ENCODE measurements at regions not wholly inside any gene's neighbourhood (a gene's known extent, or its start where the extent isn't known, plus 50 kb on each side); places are given as distances from the start of the nearest gene placed in this dataset.

DNA sequence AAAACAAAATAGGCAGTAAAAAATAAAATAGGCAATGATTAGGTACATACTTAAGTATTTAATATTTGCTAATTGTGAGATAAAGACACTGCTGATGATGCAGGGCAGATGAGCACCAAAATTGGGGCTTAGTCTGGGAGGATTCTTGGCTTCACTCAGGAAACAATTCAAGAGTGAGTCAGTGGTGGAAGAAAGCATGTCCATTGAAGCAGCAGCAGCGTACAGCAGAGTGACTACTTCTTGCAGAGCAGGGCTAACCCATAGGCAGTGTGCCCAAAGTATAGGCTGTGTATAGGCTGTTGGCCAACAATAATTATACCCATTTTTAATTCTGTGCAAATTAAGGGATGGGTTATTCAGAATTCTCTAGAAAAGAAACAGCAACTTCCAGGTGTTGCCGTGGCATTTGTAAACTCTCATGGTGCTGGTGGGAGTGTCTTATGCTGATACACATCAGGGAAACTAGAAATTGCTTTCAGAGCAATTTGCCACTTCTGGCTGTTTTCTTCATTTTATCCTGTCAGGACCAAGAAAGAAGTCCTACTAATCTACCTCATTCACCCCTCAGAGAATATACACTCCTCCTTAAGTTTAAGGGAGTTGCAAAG, 317.3 kb upstream of the NAALADL2 start:
- H2AFZ ChIP-seq (ENCODE audit: low read depth), result no peak overlapping the region
- no peak overlapping the region for H3K27ac ChIP-seq (ENCODE audit: low read depth in 2 of 2, low read length in 1 of 2)
- no peak for DNase-seq
- no peak overlapping the region for H3K4me3 ChIP-seq (ENCODE audit: low read depth in 2 of 2, low read length in 1 of 2)
- H3K79me2 ChIP-seq (ENCODE audit: insufficient read depth), result no peaks in the 10 kb centered on the region
- WGBS (ENCODE audit: low lambda C conversion rate), result 83% methylated on average over 2 of the region's 2 CpGs
- H3F3A ChIP-seq (replicated peaks; ENCODE audit: insufficient read depth), result no peaks in the 10 kb centered on the region
- TF ChIP-seq, protein P1, sequence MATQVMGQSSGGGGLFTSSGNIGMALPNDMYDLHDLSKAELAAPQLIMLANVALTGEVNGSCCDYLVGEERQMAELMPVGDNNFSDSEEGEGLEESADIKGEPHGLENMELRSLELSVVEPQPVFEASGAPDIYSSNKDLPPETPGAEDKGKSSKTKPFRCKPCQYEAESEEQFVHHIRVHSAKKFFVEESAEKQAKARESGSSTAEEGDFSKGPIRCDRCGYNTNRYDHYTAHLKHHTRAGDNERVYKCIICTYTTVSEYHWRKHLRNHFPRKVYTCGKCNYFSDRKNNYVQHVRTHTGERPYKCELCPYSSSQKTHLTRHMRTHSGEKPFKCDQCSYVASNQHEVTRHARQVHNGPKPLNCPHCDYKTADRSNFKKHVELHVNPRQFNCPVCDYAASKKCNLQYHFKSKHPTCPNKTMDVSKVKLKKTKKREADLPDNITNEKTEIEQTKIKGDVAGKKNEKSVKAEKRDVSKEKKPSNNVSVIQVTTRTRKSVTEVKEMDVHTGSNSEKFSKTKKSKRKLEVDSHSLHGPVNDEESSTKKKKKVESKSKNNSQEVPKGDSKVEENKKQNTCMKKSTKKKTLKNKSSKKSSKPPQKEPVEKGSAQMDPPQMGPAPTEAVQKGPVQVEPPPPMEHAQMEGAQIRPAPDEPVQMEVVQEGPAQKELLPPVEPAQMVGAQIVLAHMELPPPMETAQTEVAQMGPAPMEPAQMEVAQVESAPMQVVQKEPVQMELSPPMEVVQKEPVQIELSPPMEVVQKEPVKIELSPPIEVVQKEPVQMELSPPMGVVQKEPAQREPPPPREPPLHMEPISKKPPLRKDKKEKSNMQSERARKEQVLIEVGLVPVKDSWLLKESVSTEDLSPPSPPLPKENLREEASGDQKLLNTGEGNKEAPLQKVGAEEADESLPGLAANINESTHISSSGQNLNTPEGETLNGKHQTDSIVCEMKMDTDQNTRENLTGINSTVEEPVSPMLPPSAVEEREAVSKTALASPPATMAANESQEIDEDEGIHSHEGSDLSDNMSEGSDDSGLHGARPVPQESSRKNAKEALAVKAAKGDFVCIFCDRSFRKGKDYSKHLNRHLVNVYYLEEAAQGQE (IDR thresholded peaks at IDR 0.05; ENCODE audit: low read depth, low read length), result no peak
- TF ChIP-seq NRF1 (IDR thresholded peaks at IDR 0.05; ENCODE audit: low read depth, low read length) (no peak), TAF1 (IDR thresholded peaks at IDR 0.05; ENCODE audit: borderline replicate concordance, low read depth, low read length) (no peak), RFX5 (IDR thresholded peaks at IDR 0.05; ENCODE audit: low read length) (no peak), EZH2phosphoT487 (IDR thresholded peaks at IDR 0.05; ENCODE audit: borderline replicate concordance, low read depth) (no peak), FOXM1 (IDR thresholded peaks at IDR 0.05; ENCODE audit: low read depth) (no peak), FOSL2 (IDR thresholded peaks at IDR 0.05; ENCODE audit: borderline replicate concordance, low read depth) (no peak)
- no peaks in the 10 kb centered on the region for H3K36me3 ChIP-seq (replicated peaks in 1 of 2; ENCODE audit: control insufficient read depth in 1 of 2, insufficient read depth in 2 of 2, low read length in 1 of 2)
- H3K9me2 ChIP-seq, result no peaks in the 10 kb centered on the region
- ChIA-PET CTCF (no interaction called here), POLR2A (no interaction called here)
- no peaks in the 10 kb centered on the region for H4K20me1 ChIP-seq (ENCODE audit: insufficient read depth)
- H3K27me3 ChIP-seq (ENCODE audit: insufficient read depth), result no peaks in the 10 kb centered on the region
- H3K4me2 ChIP-seq, result no peak overlapping the region
- H3K9me3 ChIP-seq, result no peaks in the 10 kb centered on the region
- no peak overlapping the region for H3K9ac ChIP-seq
- no peaks in the 10 kb centered on the region; a peak in 1 of 4 replicates for H3K4me1 ChIP-seq (ENCODE audit: control insufficient read depth in 1 of 2, insufficient read depth in 2 of 2, low read depth in 1 of 2, low read length in 1 of 2)

DNA sequence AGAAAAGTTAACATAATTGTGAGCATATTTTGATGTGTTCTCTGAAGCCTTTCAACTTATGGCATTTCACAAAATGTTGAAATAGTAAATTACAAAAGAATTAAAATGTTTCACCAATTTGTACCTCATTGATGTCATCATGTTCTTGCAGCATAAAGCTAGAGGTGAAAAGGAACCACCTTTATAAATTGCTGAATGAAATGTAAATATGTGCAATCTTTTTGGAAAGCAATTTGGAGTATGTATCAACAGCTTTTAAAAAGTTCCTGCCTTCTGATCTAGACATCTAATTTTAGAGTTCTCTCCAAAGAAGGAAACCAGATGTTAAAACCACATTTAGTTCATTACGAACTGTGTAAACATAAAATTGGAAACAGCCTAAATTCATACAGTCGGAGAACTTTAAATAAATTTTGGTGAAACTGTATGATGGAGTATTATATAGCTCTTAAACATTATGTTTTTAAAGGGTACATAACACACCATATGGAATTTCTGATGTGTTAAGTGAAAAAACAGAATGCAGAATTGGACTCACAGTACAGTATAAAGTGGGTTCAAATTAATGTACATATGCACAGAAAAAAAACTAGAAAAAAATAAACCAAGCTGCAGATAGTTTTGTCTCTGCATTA, 311.2 kb upstream of the NAALADL2 start:
- no peak for DNase-seq
- Histone ChIP-seq H3K4me1 (ENCODE audit: control insufficient read depth in 1 of 2, insufficient read depth in 2 of 2, low read depth in 1 of 2, low read length in 1 of 2) (peaks cover 0 to 3% of the 10 kb centered on the region in 2 experiments; a peak in 2 of 4 replicates), H3K27ac (ENCODE audit: low read depth in 2 of 2, low read length in 1 of 2) (no peak overlapping the region), H3F3A (replicated peaks; ENCODE audit: insufficient read depth) (peaks cover 3% of the 10 kb centered on the region), H3K9me3 (no peaks in the 10 kb centered on the region), H3K36me3 (replicated peaks in 1 of 2; ENCODE audit: control insufficient read depth in 1 of 2, insufficient read depth in 2 of 2, low read length in 1 of 2) (no peaks in the 10 kb centered on the region), H2AFZ (ENCODE audit: low read depth) (no peak overlapping the region), H4K20me1 (ENCODE audit: insufficient read depth) (no peaks in the 10 kb centered on the region), H3K9me2 (no peaks in the 10 kb centered on the region), H3K79me2 (ENCODE audit: insufficient read depth) (no peaks in the 10 kb centered on the region), H3K4me3 (ENCODE audit: low read depth in 2 of 2, low read length in 1 of 2) (no peak overlapping the region), H3K27me3 (ENCODE audit: insufficient read depth) (no peaks in the 10 kb centered on the region), H3K9ac (no peak overlapping the region), H3K4me2 (no peak overlapping the region)
- CTCF ChIA-PET, result no interaction called here
- TF ChIP-seq, protein P2, sequence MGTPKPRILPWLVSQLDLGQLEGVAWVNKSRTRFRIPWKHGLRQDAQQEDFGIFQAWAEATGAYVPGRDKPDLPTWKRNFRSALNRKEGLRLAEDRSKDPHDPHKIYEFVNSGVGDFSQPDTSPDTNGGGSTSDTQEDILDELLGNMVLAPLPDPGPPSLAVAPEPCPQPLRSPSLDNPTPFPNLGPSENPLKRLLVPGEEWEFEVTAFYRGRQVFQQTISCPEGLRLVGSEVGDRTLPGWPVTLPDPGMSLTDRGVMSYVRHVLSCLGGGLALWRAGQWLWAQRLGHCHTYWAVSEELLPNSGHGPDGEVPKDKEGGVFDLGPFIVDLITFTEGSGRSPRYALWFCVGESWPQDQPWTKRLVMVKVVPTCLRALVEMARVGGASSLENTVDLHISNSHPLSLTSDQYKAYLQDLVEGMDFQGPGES (IDR thresholded peaks at IDR 0.05; ENCODE audit: low read depth, low read length), result no peak
- TF ChIP-seq SMC3 (IDR thresholded peaks at IDR 0.05; ENCODE audit: low read depth, low read length) (no peak), TCF12 (IDR thresholded peaks at IDR 0.05) (no peak), SIN3A (IDR thresholded peaks at IDR 0.05; ENCODE audit: borderline replicate concordance, low read depth, low read length) (no peak), RFX5 (IDR thresholded peaks at IDR 0.05; ENCODE audit: low read length) (no peak), TAF1 (IDR thresholded peaks at IDR 0.05; ENCODE audit: borderline replicate concordance, low read depth, low read length) (no peak), MXI1 (IDR thresholded peaks at IDR 0.05; ENCODE audit: low read depth, low read length) (no peak), JUND (IDR thresholded peaks at IDR 0.05) (no peak)
- WGBS (ENCODE audit: low lambda C conversion rate), result 86% methylated on average over 2 of the region's 2 CpGs
- POLR2A ChIA-PET, result no interaction called here
